ENCODE measurements at regions not wholly inside any gene's neighbourhood (a gene's known extent, or its start where the extent isn't known, plus 50 kb on each side); places are given as distances from the start of the nearest gene placed in this dataset.

GRCh38 chr17:53150101-53150698, 672.5 kb upstream of the KIF2B start:
- TF ChIP-seq POLR2A (IDR thresholded peaks at IDR 0.05) (no peak), CTCF (IDR thresholded peaks at IDR 0.05) (no peak)

Data from vagina (tissue), 2 donors.